Activated CD4-positive, alpha-beta T cell treated with anti-CD3 and anti-CD28 coated beads, Interleukin-2, Interleukin-4, amounts not matched to agents 100 ng/mL and 50 ng/mL, durations not matched to agents 16 hours and 8 hours (primary cell): ENCODE measurements at regions not wholly inside any gene's neighbourhood (a gene's known extent, or its start where the extent isn't known, plus 50 kb on each side); places are given as distances from the start of the nearest gene placed in this dataset.
"Not testable (repeated sequence)": the region's sequence is repeated elsewhere in the genome, so short reads cannot be mapped to it uniquely, and the experiment has no call there.

Source experiments
- DNase-seq: peaks from one replicate; pipeline ENCODE4 v3.0.0-alpha.2; 2020; ENCODE audit warnings: low spot score

DNA sequence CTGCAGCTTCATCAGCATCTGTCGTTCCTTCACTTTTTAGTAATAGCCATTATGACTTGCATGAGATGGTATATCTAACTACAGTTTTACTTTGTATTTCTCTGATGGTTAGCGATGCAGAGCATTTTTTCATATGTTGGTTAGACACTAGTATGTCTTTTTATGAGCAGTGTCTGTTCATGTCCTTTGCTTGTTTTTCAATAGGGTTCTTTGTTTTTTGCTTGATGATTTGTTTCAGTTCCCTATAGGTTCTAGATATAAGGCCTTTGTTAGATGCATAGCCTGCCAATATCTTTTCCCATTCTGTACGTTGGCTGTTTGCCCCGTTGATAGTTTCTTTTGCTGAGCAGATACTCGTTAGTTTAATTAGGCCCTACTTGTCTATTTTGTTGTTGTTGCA is 487.2 kb upstream of the BCHE start:
- DNase-seq, result no peak

DNA sequence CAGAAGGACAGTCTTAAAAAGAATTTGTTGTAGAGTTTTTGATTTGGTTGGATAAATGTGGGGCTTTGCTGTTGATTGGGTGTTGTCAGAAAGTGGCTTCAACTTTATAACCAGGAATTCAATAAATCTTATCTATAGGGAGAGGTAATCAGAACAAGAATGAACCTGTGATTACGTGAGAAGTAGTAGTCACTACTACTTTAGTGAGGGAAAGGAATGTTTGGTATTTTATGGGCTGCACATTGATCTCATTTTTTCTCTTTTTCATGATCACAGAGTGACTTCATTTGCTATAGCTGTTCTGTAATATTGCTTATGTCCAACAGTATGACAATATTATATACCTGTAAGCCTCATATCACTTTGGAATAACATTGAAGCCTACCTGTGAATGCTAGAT is 485.2 kb upstream of the BCHE start:
- no peak for DNase-seq

DNA sequence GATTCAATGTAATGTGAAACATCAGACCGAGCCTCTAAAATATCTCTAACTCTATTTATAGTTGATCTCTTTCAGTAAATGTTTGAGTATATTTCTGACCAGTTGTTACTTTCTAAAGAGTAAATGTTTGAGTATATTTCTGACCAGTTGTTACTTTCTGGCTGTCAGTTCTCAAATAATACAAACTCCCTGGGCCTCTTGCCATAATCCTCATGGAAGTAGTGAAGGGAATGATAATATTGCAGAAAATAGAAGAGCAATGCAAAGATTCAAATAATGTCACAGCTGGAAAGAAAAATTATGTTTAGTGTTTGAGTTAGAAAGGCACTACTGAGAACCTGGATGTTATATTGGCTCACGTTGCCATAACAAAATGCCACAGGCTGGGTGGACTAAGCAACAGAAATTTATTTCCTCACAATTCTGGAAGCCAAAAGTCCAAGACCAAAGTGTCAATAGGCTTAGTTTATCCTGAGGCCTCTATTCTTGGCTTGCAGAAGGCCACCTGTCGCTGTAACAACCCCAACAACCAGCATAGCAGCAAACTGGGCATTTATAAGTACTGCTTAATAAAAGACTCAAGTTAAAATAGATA is 470.6 kb upstream of the BCHE start:
- no peak for DNase-seq

DNA sequence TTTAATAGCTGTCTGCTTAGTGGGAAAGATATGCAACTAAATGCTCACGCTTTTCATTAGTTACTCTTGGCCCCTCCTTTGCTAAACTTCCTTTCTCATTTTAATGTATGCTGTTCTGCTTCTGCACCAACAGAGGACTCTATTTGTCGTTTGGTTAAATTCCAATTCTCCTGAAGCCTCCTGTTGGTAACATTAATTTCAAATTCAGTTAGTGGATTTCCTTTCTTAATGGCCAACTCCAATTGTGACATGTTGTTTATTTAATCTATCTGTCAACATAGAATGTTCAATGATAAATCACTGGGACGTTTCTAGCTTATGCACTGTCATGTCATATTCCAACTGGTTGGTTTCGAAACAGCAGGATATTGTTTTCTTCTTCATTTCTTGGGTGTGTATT is 467.4 kb upstream of the BCHE start:
- no peak for DNase-seq

DNA sequence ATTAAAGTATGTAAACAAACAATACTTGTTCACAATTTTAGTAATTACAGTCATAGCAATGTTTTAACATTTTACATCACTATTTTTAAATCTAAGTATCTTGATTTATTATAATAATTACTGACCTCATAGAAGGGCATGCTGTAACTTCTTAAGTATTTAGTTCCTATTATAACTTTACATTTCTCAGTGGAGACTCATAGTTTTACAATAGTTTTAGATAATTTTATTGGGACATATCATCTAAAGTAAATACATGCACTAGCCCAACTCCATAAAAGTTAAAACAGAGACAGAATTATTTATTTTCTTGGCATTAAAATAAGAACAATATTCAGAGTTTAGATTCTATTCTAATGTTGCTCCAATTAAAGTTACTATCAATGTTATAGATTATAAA is 466.5 kb upstream of the BCHE start:
- DNase-seq, result no peak

DNA sequence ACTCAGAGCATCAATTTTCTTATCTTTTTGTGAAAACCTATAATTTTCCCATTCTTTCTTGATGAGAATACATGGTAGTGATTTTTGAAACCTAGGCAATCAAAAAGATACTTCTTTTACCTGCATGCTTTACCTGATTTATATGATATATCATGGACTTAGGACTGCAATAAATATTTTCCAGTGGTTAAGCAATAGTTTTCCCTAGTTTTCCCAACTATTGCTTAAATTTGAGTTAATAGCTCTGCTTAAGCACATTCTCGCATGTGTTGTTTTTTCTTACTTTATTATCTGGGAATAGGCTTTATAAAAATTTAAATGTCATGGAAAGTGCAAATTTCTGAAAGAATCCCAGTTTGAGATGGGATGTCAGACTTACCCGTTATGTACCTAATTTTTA is 465.1 kb upstream of the BCHE start:
- DNase-seq, result no peak

DNA sequence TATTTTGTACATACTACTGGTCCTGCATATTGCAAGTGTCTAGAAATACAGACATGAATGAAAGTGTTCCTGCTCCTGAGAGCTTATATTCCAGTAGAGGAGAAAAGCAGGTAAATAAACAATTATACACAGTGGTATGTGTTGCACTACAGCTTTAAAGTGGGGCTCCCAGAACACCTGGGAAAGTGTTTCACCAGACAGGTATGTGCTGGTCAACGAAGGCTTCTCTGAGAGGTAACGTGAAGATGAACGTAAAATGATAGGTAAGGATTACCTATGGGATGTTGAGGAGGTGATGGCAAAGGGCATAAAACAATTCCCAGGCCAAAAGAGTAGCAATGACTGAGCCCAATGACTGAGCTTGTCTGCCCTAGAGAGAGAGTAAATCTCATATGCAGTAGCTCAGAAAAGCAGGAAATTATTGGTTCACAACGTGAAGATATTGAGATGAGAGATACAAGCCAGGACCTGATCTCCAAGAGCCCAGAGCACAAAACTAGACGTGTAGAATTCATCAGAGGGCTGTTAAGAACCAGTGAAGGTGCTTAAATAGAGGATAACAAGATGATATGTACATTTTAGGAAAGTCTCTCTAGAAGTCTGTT is 459.1 kb upstream of the BCHE start:
- DNase-seq, result no peak

DNA sequence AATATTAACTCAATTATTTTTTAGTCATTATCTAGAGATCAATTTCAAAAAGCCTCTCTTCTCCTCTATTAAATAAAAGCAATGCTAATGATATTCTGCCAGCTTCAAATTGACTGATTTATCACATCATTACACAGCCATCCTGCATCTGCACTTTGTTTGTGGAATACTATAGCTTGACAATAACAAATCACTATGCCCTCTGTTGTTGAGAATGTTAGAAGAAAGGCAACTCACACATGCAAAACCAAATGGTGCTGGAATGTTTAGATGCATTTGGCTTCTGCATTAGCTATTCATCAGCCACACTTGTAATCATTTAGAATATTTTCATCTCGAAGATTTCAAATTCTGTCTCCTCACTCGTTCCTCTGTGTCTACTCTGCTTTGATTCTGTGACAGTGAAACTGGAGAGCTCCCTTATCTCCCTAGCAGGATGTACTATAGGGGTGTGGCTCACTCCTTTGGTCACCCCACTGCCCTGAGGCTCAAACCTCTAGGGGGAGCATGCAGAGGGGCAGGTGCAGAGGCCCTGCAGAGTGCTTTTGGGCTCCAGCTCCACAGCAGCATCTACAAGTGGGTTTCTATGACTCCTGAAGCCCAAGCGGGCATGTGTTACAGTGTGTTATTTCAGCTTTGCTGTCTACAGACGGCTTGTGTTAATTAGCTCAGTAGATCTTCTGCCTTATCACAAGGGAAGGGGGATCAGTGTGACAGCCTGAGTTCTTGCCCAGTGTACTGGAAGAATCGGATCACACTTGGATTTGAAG is 454.1 kb upstream of the BCHE start:
- no peak for DNase-seq

DNA sequence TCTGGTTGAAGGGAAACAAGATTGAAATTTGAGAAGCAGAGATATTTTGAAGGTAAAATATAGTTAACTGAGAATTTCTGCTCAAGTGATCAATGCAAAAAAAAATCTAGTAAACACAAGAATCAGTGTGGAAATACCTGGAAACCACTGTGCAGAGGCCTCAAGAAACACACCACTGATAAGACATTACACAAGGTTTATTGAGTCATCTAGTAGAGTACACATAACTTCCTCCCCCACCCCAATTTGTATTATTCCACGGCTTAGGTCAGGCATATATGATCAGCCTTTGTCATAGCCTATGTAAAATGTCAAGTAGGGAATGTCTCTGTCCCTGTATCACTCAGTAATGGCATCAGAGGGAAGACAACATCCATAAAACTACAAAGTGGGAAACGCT is 447.8 kb upstream of the BCHE start:
- DNase-seq, result no peak

DNA sequence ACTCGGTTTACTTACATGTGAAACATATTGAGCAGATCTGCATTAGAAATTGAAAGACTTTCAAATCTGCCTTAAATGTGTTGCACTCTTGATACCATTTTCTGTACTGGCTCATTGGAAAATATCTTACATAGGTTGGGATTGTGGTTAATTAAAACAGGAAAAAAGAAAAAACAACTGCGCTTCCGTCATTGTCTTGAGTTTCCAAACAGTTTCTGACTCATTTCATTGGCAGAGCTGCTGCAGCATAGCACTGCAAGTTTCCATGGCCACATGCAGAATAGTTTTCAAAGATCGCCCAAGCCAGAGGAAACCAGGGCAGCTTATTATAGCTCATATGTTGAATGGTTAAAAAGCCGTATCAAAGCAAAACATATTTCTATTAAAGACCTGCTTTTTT is 446.6 kb upstream of the BCHE start:
- no peak for DNase-seq

DNA sequence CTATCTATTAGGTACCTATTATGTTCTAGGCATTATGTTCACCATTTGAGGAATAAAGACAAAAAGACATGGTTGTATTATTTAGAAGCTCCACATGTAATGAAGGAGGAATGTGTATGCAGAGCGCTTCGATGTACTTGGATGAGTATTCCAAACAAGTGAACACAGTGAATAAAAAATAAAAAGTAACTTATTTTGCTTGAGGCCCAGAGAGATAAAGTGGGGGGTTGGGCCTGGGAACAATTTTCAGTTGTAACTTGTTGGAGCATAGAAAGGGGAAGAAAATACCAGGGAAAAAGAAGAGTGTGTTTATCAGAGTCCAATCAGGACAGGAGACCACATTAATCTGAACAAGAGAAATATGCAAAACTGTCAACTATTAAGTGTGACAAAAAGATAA is 445.7 kb upstream of the BCHE start:
- no peak for DNase-seq

DNA sequence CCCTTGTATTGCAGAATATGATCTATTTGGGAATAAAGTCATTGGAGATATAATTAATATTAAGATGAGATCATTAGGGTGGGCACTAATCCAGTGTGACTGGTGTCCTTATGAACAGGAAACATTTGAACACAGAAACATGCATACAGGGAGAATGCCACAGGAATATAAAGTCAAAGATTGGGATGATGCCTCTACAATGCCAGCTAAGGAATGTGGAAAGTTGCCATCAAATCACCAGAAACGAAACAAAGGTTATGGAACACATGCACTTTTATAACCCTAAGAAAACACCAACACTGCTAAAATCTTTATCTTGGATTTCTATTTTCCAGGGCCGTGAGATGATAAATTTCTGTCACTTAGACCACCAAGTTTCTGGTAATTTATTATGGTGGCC is 442.4 kb upstream of the BCHE start:
- DNase-seq, result no peak

DNA sequence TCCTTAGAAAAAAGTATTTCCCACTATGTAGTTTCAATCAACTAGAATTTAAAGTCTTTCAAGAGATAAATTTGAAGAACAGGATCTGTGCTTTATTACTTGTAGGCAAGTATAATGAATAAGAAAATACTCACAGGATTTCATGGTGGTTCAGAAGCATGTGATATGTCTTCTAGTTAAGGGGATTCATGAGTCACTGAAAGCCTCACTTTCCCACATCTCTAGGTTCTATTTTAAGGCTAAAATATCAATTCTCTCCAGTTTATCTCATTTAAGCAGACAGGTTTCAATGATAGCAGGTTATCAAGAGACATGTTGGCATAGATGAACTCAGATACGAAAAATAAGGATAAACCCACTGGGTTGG is 437.8 kb upstream of the BCHE start:
- no peak for DNase-seq

DNA sequence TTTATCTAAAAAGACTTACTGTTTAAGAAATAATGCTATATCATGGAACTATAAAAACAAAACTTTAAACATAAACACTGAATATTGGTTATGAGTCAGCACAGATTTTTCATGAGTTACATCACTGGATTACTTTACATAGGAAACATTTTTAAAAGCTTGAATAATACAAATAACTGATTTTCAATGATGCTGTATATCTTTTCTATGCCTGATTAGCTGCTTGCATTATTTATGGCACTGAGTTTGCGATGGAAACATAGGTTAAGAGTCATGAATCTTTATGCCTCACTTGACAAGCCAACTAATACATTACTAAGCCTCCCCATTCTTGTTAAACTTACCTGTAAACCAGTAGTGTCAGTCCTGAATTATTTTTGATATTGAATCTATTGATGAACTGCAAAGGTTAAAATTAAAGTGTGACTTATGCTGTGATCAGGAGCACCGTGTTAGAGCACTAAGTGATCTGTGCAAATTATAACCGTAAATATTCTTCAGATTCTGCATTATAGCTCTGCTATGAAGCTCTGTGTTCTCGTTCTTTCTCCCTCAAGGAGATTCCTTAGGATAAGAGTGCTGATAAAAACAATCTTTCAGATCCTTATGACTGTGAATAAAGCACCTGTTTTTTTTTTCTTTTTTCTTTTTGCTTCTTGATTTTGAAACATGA is 437.3 kb upstream of the BCHE start:
- no peak for DNase-seq

DNA sequence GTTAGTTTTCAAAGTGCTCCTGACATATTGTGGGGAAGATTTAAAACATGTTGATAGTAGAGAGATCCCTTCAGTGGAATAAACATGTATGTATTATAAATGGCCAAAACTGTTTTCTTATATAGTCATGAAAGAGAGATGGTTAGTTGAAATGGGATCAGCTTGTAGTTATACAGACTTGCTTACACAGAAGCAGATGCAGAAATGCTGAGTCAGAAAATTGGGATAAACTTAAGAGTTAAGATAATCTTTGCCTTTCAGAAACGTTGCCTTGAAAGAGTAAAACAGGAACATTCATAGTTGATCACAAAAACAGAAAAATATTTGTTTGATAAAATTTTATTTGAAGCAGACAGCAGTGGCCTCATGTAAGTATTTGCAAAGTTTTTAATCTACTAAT is 433.2 kb upstream of the BCHE start:
- DNase-seq, result no peak

DNA sequence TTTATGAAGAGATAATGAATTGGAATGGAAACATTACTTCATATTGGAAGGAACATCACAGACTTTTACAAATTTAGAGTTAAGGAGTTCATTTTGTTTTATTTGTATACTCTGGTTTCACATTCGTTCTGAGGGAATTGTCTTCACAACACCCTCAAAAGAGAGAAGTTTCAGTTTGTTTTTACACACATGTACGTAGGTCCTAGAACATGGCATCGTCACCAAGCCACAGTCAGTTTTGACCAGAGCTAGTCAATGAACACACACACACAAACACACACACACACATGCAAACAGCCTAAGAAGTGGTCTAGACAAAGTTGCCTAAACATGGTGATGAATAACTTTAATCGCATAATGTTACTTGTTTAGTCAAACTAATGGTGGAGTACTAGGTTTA is 427.9 kb upstream of the BCHE start:
- DNase-seq, result no peak

DNA sequence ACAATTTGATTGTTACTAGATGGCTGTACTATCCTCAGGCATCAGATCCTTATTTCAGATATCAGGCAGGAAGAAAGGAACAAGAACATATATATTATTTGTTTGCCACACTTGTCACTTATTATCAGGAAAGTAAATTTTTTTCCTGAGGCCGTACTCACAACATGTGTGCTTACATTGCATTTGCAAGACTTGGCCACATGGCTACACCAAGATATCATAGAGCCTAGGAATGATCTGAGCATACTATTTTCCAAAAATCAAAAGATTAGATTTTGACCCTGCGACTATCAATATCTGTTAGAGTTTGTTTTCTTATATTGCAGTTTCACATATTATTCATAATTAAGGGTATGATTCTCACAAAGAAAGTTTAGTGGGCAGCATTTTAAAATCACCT is 426.2 kb upstream of the BCHE start:
- no peak for DNase-seq

DNA sequence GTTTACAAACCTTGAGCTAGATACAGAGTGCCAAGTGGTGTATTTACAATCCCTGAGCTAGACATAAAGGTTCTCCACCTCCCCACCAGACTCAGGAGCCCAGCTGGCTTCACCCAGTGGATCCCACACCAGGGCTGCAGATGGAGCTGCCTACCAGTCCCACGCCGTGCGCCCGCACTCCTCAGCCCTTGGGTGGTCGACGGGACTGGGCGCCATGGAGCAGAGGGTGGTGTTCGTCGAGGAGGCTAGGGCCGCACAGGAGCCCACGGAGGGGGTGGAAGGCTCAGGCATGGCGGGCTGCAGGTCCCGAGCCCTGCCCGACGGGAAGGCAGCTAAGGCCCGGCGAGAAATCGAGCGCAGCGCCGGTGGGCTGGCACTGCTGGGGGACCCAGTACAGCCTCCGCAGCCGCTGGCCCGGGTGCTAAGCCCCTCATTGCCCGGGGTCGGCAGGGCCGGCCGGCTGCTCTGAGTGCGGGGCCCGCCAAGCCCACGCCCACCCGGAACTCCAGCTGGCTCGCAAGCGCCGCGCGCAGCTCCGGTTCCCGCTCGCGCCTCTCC is 421.1 kb upstream of the BCHE start:
- DNase-seq, result not testable (repeated sequence)

DNA sequence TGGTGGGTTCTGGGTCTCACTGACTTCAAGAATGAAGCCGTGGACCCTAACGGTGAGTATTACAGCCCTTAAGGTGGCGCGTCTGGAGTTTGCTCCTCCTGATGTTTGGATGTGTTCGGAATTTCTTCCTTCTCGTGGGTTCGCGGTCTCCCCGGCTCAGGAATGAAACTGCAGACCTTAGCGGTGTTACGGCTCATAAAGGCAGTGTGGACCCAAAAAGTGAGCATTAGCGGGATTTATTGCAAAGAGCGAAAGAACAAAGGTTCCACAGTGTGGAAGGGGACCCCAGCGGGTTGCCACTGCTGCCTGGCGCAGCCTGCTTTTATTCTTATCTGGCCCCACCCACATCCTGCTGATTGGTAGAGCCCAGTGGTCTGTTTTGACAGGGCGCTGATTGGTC is 420.5 kb upstream of the BCHE start:
- DNase-seq, result no peak

DNA sequence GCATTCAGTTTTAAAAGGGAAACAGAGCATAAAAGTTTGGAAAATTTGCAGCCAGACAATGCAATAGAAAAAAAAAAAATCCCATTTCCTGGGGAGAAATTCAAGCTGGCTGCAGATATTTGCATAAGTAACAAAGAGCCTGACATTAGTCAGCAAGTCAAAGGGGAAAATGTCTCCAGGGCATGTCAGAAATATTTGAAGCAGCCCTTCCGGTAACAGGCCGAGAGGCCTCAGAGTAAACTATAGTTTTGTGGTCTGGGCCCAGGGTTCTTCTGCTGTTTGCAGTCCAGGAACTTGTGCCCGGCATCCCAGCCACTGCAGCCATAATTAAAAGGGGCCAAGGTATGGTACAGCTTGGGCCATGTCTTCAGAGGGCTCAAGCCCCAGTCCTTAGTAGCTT is 411.6 kb upstream of the BCHE start:
- DNase-seq, result no peak

DNA sequence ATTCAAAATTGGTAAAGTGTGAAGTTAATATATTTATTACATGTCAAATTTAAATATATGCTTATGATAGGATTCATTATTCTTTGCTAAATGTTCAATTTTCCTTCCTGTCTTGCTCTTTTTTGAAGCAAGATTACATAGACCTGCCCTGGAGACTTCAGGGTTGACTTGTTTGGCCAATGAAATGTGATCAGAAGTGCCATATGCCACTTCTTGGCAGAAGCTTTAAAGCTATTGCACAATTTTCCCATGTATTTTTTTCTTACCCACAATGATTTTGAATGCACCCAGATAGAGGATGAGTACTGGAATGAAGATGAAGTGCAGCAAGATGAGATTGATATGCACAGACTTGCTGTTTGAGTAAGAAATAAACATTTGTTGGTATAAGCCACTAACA is 406.3 kb upstream of the BCHE start:
- no peak for DNase-seq

DNA sequence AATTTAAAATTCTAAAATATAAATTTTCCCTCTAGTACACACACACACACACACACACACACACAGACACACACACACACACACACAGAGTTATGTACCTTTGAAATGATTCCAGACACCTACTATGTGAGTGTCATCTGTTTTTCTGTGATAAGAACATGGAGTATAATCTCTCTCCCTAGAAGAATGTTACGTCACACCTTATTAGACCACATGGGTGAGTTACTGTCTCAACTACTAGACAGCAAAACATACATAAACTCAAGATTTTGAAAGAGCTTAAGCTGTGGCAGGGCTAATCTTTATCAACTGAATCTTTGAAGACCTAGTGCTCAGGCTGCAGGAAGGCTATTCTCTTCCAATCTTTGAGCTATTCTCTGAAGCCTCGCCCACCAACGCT is 385.9 kb upstream of the BCHE start:
- DNase-seq, result no peak

DNA sequence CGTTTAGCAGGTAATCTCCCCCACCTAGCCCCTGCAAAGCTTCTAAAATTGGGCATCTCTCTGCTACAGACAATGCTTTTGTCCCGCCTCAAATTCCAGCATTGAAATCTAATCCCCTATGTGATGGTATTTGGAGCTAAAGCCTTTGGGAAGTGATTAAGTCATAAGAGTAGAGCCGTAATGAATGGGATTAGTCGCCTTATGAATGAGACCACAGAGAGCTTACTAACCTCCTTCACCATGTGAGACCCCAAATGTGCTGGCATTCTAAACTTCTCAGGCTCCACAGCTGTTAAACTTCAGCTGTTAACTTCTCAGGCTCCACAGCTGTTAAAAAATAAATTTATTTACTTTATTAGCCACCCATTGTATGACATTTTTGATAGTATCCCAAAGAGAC is 374.2 kb upstream of the BCHE start:
- no peak for DNase-seq
